GM19452 (cell line): ENCODE measurements at regions not wholly inside any gene's neighbourhood (a gene's known extent, or its start where the extent isn't known, plus 50 kb on each side); places are given as distances from the start of the nearest gene placed in this dataset.

Experiments used
- ATAC-seq: cut with Tn5 transposase; IDR thresholded peaks from one replicate; pipeline ENCODE4 v1.9.1; 2021; ENCODE audit not compliant: unreplicated experiment

GRCh38 chr21:22993822-22994574 is 1995.8 kb downstream of the NCAM2 start:
- ATAC-seq, result no peak

GRCh38 chr21:23003951-23004350 is 2005.7 kb downstream of the NCAM2 start:
- ATAC-seq, result no peak

- no peak for ATAC-seq
Observed at GRCh38 chr21:23008601-23009202, 2010.5 kb downstream of the NCAM2 start.

GRCh38 chr21:23009360-23009759 is 2011.2 kb downstream of the NCAM2 start:
- ATAC-seq, result no peak

GRCh38 chr21:23014021-23014420 is 2015.8 kb downstream of the NCAM2 start:
- ATAC-seq, result no peak

- ATAC-seq, result no peak
Observed at GRCh38 chr21:23016617-23017016, 2018.4 kb downstream of the NCAM2 start.

- no peak for ATAC-seq
Observed at GRCh38 chr21:23017989-23018388, 2019.8 kb downstream of the NCAM2 start.

GRCh38 chr21:23020969-23021368 is 2022.8 kb downstream of the NCAM2 start:
- ATAC-seq, result no peak

GRCh38 chr21:23021481-23021880 is 2023.3 kb downstream of the NCAM2 start:
- no peak for ATAC-seq

GRCh38 chr21:23026878-23027277 is 2028.7 kb downstream of the NCAM2 start:
- no peak for ATAC-seq

- no peak for ATAC-seq
Observed at GRCh38 chr21:23039846-23040245, 2041.6 kb downstream of the NCAM2 start.

- no peak for ATAC-seq
Observed at GRCh38 chr21:23045955-23046354, 2047.7 kb downstream of the NCAM2 start.

- ATAC-seq, result no peak
Observed at GRCh38 chr21:23067672-23068071, 2069.5 kb downstream of the NCAM2 start.

- ATAC-seq, result no peak
Observed at GRCh38 chr21:23083242-23083641, 2085.0 kb downstream of the NCAM2 start.

GRCh38 chr21:23093259-23093658 is 2095.1 kb downstream of the NCAM2 start:
- ATAC-seq, result no peak

- no peak for ATAC-seq
Observed at GRCh38 chr21:23099185-23099584, 2101.0 kb downstream of the NCAM2 start.

GRCh38 chr21:23101111-23101510 is 2102.9 kb downstream of the NCAM2 start:
- no peak for ATAC-seq

- ATAC-seq, result no peak
Observed at GRCh38 chr21:23108533-23108932, 2110.3 kb downstream of the NCAM2 start.

GRCh38 chr21:23111070-23111600 is 2112.9 kb downstream of the NCAM2 start:
- ATAC-seq, result no peak

- ATAC-seq, result no peak
Observed at GRCh38 chr21:23119491-23119890, 2121.3 kb downstream of the NCAM2 start.

GRCh38 chr21:23127973-23128372 is 2129.8 kb downstream of the NCAM2 start:
- ATAC-seq, result no peak

GRCh38 chr21:23130308-23130707 is 2132.1 kb downstream of the NCAM2 start:
- no peak for ATAC-seq
